AG04449 (cell line): ENCODE measurements at regions not wholly inside any gene's neighbourhood (a gene's known extent, or its start where the extent isn't known, plus 50 kb on each side); places are given as distances from the start of the nearest gene placed in this dataset.
"Not testable (repeated sequence)": the region's sequence is repeated elsewhere in the genome, so short reads cannot be mapped to it uniquely, and the experiment has no call there.

Experiments
- CTCF ChIA-PET: fragments of 350-600 bp; formaldehyde crosslinking; extraction: SDS; loops from one replicate; lab custom pipeline; 2021; ENCODE audit warnings: antibody characterized with exemption; lab: Yijun Ruan, JAX
- POLR2A ChIA-PET: fragments of 400-600, 350-600 bp; formaldehyde crosslinking; extraction: SDS; loops from one replicate; lab custom pipeline; 2020; ENCODE audit warnings: antibody characterized with exemption, inconsistent platforms; lab: Yijun Ruan, JAX
- DNase-seq: peaks from one replicate; pipeline ENCODE4 v3.0.0-alpha.2; 2010; ENCODE audit warnings: low read depth, low spot score
- H3K4me3 ChIP-seq: 2 replicates; pipeline ENCODE4 v1.5.1; 2011; ENCODE audit warnings: low read depth, mild to moderate bottlenecking, control low read depth, low read length
- CTCF ChIP-seq: IDR thresholded peaks from one replicate; pipeline ENCODE4 v1.5.1; 2011; ENCODE audit warnings: mild to moderate bottlenecking, moderate library complexity, low read length, control low read depth, inconsistent platforms; ENCODE audit not compliant: insufficient read depth; ENCODE audit errors: missing control alignments

- ChIA-PET CTCF (no interaction called here), POLR2A (no interaction called here)
- no peak for TF ChIP-seq CTCF
- no peak for DNase-seq
- H3K4me3 ChIP-seq, result no peak overlapping the region
These were observed 189.6 kb upstream of the POF1B start for GRCh38 chrX:85569096-85569495.

GRCh38 chrX:85561231-85561630, 181.8 kb upstream of the POF1B start:
- no peak for TF ChIP-seq CTCF
- ChIA-PET POLR2A (no interaction called here), CTCF (no interaction called here)
- no peak overlapping the region for H3K4me3 ChIP-seq
- DNase-seq, result no peak

- no peak for TF ChIP-seq CTCF
- POLR2A ChIA-PET, result no interaction called here
- no peak for DNase-seq
- no peak overlapping the region for H3K4me3 ChIP-seq
- CTCF ChIA-PET, result interaction anchor here (1.1 to 2.5 kb wide), 2 partner anchors 431 to 433 kb away, joined by 4 to 17 read pairs; no protein-coding TSS in a partner anchor
These were observed 165.1 kb upstream of the POF1B start for GRCh38 chrX:85544609-85545008.

GRCh38 chrX:85543866-85544265, 164.4 kb upstream of the POF1B start:
- ChIA-PET POLR2A (no interaction called here), CTCF (interaction anchor here (2.5 to 3.0 kb wide), 2 partner anchors 432 to 433 kb away, joined by 17 to 26 read pairs; no protein-coding TSS in a partner anchor)
- TF ChIP-seq CTCF, result no peak
- H3K4me3 ChIP-seq, result no peak overlapping the region
- DNase-seq, result no peak

- CTCF ChIA-PET, H3K4me3 ChIP-seq, POLR2A ChIA-PET, DNase-seq: not testable (repeated sequence)
These were observed 149.7 kb upstream of the POF1B start for GRCh38 chrX:85529141-85529540.

- no peak for DNase-seq
- CTCF ChIA-PET, result no interaction called here
- POLR2A ChIA-PET, result no interaction called here
- TF ChIP-seq CTCF, result no peak
- no peak overlapping the region for H3K4me3 ChIP-seq
These were observed 138.7 kb upstream of the POF1B start for GRCh38 chrX:85517994-85518718.

GRCh38 chrX:85516131-85516530, 136.7 kb upstream of the POF1B start:
- no peak for DNase-seq
- H3K4me3 ChIP-seq, result no peak overlapping the region
- ChIA-PET POLR2A (no interaction called here), CTCF (no interaction called here)
- TF ChIP-seq CTCF, result no peak
